Upper lobe of right lung (tissue), 1 donor: ENCODE measurements at regions not wholly inside any gene's neighbourhood (a gene's known extent, or its start where the extent isn't known, plus 50 kb on each side); places are given as distances from the start of the nearest gene placed in this dataset.

Experiments used
- ATAC-seq: fragments of 200-7000 bp; cut with Tn5 transposase; one replicate; pipeline ENCODE4 v1.9.1; 2020; ENCODE audit warnings: mild to moderate bottlenecking, moderate library complexity
- DNase-seq: peaks from one replicate; pipeline ENCODE4 v3.0.0-alpha.2; 2020
- H3K27ac ChIP-seq: fragments of 200-600 bp; one replicate; pipeline ENCODE4 v1.8.0; 2022
- H3K27me3 ChIP-seq: fragments of 200-600 bp; one replicate; pipeline ENCODE4 v1.8.0; 2022; ENCODE audit warnings: mild to moderate bottlenecking
- H3K36me3 ChIP-seq: fragments of 200-600 bp; one replicate; pipeline ENCODE4 v1.8.0; 2022
- H3K4me1 ChIP-seq: fragments of 200-600 bp; one replicate; pipeline ENCODE4 v1.8.0; 2022
- H3K4me3 ChIP-seq: fragments of 200-600 bp; one replicate; pipeline ENCODE4 v1.8.0; 2022; ENCODE audit warnings: mild to moderate bottlenecking
- H3K9me3 ChIP-seq: fragments of 200-600 bp; one replicate; pipeline ENCODE4 v1.8.0; 2022
- CTCF ChIP-seq: fragments of 200-600 bp; IDR thresholded peaks from one replicate; pipeline ENCODE4 v1.8.0; 2022; ENCODE audit warnings: antibody characterized with exemption
- intact Hi-C: fragments of 100-400 bp; cut with DNase I; formaldehyde crosslinking; loops from one replicate; pipeline ENCODE4 v1.11.0; 2022
- donor health status: DM: no; HTN: yes; CAD: no; lungs with severe emphysema.

- ATAC-seq (no peak), DNase-seq (no peak)
- no peaks in the 10 kb centered on the region for H3K36me3 ChIP-seq
- no peaks in the 10 kb centered on the region for H3K4me1 ChIP-seq
- no peak overlapping the region for H3K27ac ChIP-seq
- TF ChIP-seq CTCF: no peak
- H3K9me3 ChIP-seq: peaks cover 10% of the 10 kb centered on the region
- H3K4me3 ChIP-seq: no peak overlapping the region
- intact Hi-C loops: no loop called here
- H3K27me3 ChIP-seq: peaks cover 3% of the 10 kb centered on the region
These were observed 426.7 kb downstream of the NPHP4 start for GRCh38 chr1:5565281-5566125.

- ATAC-seq (no peak), DNase-seq (no peak)
- H3K27ac ChIP-seq: no peak overlapping the region
- no peaks in the 10 kb centered on the region for H3K36me3 ChIP-seq
- no peak overlapping the region for H3K4me3 ChIP-seq
- peaks cover 3% of the 10 kb centered on the region for H3K27me3 ChIP-seq
- H3K4me1 ChIP-seq: no peaks in the 10 kb centered on the region
- intact Hi-C loops: no loop called here
- TF ChIP-seq CTCF: no peak
- peaks cover 7% of the 10 kb centered on the region for H3K9me3 ChIP-seq
These were observed 427.5 kb downstream of the NPHP4 start for GRCh38 chr1:5564578-5565257.

GRCh38 chr1:5563861-5564577 lies 428.2 kb downstream of the NPHP4 start:
- no peak for TF ChIP-seq CTCF
- no peaks in the 10 kb centered on the region for H3K9me3 ChIP-seq
- H3K27ac ChIP-seq: no peak overlapping the region
- H3K27me3 ChIP-seq: peaks cover 3% of the 10 kb centered on the region
- ATAC-seq: no peak
- no peak overlapping the region for H3K4me3 ChIP-seq
- intact Hi-C loops: no loop called here
- no peaks in the 10 kb centered on the region for H3K36me3 ChIP-seq
- no peak for DNase-seq
- no peaks in the 10 kb centered on the region for H3K4me1 ChIP-seq

GRCh38 chr1:5562769-5563168 lies 429.5 kb downstream of the NPHP4 start:
- ATAC-seq (no peak), DNase-seq (no peak)
- TF ChIP-seq CTCF: no peak
- Histone ChIP-seq H3K27me3 (peaks cover 3% of the 10 kb centered on the region), H3K36me3 (no peaks in the 10 kb centered on the region), H3K27ac (no peak overlapping the region), H3K9me3 (no peaks in the 10 kb centered on the region), H3K4me1 (no peaks in the 10 kb centered on the region), H3K4me3 (no peak overlapping the region)
- intact Hi-C loops: no loop called here

- peaks cover 3% of the 10 kb centered on the region for H3K27me3 ChIP-seq
- no peak overlapping the region for H3K4me3 ChIP-seq
- no peaks in the 10 kb centered on the region for H3K36me3 ChIP-seq
- H3K4me1 ChIP-seq: no peaks in the 10 kb centered on the region
- no peaks in the 10 kb centered on the region for H3K9me3 ChIP-seq
- DNase-seq (no peak), ATAC-seq (no peak)
- intact Hi-C loops: no loop called here
- no peak for TF ChIP-seq CTCF
- no peak overlapping the region for H3K27ac ChIP-seq
These were observed 429.9 kb downstream of the NPHP4 start for GRCh38 chr1:5562331-5562730.
